Uterus (tissue), 2 donors: ENCODE measurements at regions not wholly inside any gene's neighbourhood (a gene's known extent, or its start where the extent isn't known, plus 50 kb on each side); places are given as distances from the start of the nearest gene placed in this dataset.

Experiments used
- POLR2A ChIP-seq, 2 donors: fragments of 450-650 bp; IDR thresholded peaks; one replicate each; pipeline ENCODE4 v1.6.1; 2016; ENCODE audit warnings: antibody characterized with exemption in 2 of 2, mild to moderate bottlenecking in 1 of 2, moderate library complexity in 1 of 2
- TF ChIP-seq, protein P1 (sequence below), 4 experiments: fragments of 200-600 bp in 2 of 4; fragments of 450-650 bp in 2 of 4; sonication (generic) in 2 of 4; IDR thresholded peaks; one replicate each; pipeline ENCODE4 v1.5.1; 2016 to 2019; ENCODE audit warnings: antibody characterized with exemption in 4 of 4, mild to moderate bottlenecking in 2 of 4, moderate library complexity in 1 of 4

DNA sequence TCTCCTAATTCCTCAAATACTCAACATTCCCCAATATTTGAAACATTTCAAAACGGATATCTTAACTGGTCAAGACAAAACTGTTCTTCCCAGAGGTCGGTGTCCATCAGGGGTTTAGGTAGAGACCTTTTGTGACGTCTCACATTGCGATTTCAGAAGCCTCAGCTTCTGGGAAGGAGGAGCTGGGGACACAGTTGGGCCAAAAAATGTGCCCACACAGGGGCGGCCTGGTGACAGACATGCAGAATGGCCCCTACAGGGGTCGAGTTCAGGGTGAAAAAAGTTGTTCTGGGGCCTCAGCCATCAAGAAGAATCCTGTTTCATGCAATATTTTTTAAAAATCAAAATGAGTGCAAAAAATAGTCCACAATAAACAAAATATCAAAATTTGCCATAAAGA, 108.7 kb upstream of the PFKP start:
- TF ChIP-seq, protein P1, sequence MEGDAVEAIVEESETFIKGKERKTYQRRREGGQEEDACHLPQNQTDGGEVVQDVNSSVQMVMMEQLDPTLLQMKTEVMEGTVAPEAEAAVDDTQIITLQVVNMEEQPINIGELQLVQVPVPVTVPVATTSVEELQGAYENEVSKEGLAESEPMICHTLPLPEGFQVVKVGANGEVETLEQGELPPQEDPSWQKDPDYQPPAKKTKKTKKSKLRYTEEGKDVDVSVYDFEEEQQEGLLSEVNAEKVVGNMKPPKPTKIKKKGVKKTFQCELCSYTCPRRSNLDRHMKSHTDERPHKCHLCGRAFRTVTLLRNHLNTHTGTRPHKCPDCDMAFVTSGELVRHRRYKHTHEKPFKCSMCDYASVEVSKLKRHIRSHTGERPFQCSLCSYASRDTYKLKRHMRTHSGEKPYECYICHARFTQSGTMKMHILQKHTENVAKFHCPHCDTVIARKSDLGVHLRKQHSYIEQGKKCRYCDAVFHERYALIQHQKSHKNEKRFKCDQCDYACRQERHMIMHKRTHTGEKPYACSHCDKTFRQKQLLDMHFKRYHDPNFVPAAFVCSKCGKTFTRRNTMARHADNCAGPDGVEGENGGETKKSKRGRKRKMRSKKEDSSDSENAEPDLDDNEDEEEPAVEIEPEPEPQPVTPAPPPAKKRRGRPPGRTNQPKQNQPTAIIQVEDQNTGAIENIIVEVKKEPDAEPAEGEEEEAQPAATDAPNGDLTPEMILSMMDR (IDR thresholded peaks at IDR 0.05): no peak
- no peak for TF ChIP-seq POLR2A (IDR thresholded peaks at IDR 0.05)
